Mesenchymal stem cell (in vitro differentiated cells and primary cell): ENCODE measurements at regions not wholly inside any gene's neighbourhood (a gene's known extent, or its start where the extent isn't known, plus 50 kb on each side); places are given as distances from the start of the nearest gene placed in this dataset.

Source experiments
- DNase-seq: peaks from one replicate; pipeline ENCODE4 v3.0.0-alpha.2; 2013
- H2AFZ ChIP-seq: one replicate; pipeline ENCODE4 v1.6.1; 2013; ENCODE audit warnings: low read depth, mild to moderate bottlenecking, control low read depth, inconsistent platforms, low read length, moderate library complexity
- H2AK5ac ChIP-seq: 2 replicates; pipeline ENCODE4 v1.6.1; 2013; ENCODE audit warnings: low read length, moderate library complexity, mild to moderate bottlenecking, inconsistent platforms; ENCODE audit not compliant: severe bottlenecking
- H2BK120ac ChIP-seq: one replicate; pipeline ENCODE4 v1.6.1; 2013; ENCODE audit warnings: low read depth, mild to moderate bottlenecking, inconsistent platforms, low read length, moderate library complexity
- H2BK12ac ChIP-seq, 2 experiments: one replicate each; pipeline ENCODE4 v1.6.1; 2013; ENCODE audit warnings: inconsistent platforms in 2 of 2, low read length in 2 of 2, mild to moderate bottlenecking in 2 of 2, moderate library complexity in 2 of 2, control low read depth in 1 of 2
- H2BK15ac ChIP-seq: one replicate; pipeline ENCODE4 v1.6.1; 2013; ENCODE audit warnings: mild to moderate bottlenecking, low read depth, inconsistent platforms; ENCODE audit not compliant: poor library complexity, severe bottlenecking
- H2BK5ac ChIP-seq: 2 replicates; pipeline ENCODE4 v1.6.1; 2013; ENCODE audit warnings: low read depth, mild to moderate bottlenecking, low read length, control low read depth, inconsistent platforms; ENCODE audit not compliant: poor library complexity, severe bottlenecking
- H3K14ac ChIP-seq, 2 experiments: one replicate each; pipeline ENCODE4 v1.6.1; 2013; ENCODE audit warnings: inconsistent platforms in 2 of 2, low read length in 2 of 2, control low read depth in 1 of 2, mild to moderate bottlenecking in 1 of 2, moderate library complexity in 1 of 2
- H3K18ac ChIP-seq, 2 experiments: one replicate each; pipeline ENCODE4 v1.6.1; 2013; ENCODE audit warnings: inconsistent platforms in 2 of 2, low read length in 2 of 2, control low read depth in 1 of 2, low read depth in 1 of 2, mild to moderate bottlenecking in 1 of 2
- H3K23ac ChIP-seq, 2 experiments: one replicate each; pipeline ENCODE4 v1.6.1; 2013; ENCODE audit warnings: inconsistent platforms in 2 of 2, low read length in 2 of 2, mild to moderate bottlenecking in 2 of 2, moderate library complexity in 2 of 2, control low read depth in 1 of 2
- H3K27ac ChIP-seq: 2 replicates; pipeline ENCODE4 v1.5.1; 2013; ENCODE audit warnings: mild to moderate bottlenecking, moderate library complexity, low read length, control low read depth, inconsistent platforms; ENCODE audit not compliant: poor library complexity, severe bottlenecking
- H3K27me3 ChIP-seq, 2 experiments: 2 replicates each; pipeline versions ENCODE4 v1.6.1 to v1.7.0; 2013; ENCODE audit warnings: low read length in 2 of 2, mild to moderate bottlenecking in 2 of 2, moderate library complexity in 2 of 2, control low read depth in 1 of 2, inconsistent platforms in 1 of 2; ENCODE audit not compliant: control insufficient read depth in 1 of 2, insufficient read depth in 1 of 2
- H3K36me3 ChIP-seq, 2 experiments: 2 replicates each; pipeline versions ENCODE4 v1.6.1 to v1.7.0; 2013; ENCODE audit warnings: low read length in 2 of 2, control low read depth in 1 of 2, inconsistent platforms in 1 of 2, low read depth in 1 of 2, mild to moderate bottlenecking in 1 of 2; ENCODE audit not compliant: insufficient read depth in 2 of 2, control insufficient read depth in 1 of 2
- H3K4ac ChIP-seq, 2 experiments: one replicate each; pipeline ENCODE4 v1.6.1; 2013; ENCODE audit warnings: inconsistent platforms in 2 of 2, low read length in 2 of 2, mild to moderate bottlenecking in 2 of 2, moderate library complexity in 2 of 2, control low read depth in 1 of 2, low read depth in 1 of 2
- H3K4me1 ChIP-seq: 2 replicates; pipeline ENCODE4 v1.6.1; 2013; ENCODE audit warnings: low read depth, low read length, control low read depth; ENCODE audit not compliant: control insufficient read depth, insufficient read depth
- H3K4me2 ChIP-seq: 2 replicates; pipeline ENCODE4 v1.6.1; 2013; ENCODE audit warnings: low read length, mild to moderate bottlenecking, inconsistent platforms; ENCODE audit not compliant: poor library complexity, severe bottlenecking
- H3K4me3 ChIP-seq, 2 experiments: 2 replicates each; pipeline versions ENCODE4 v1.5.1 to v1.7.0; 2013; ENCODE audit warnings: low read length in 2 of 2, mild to moderate bottlenecking in 2 of 2, control low read depth in 1 of 2, low read depth in 1 of 2; ENCODE audit not compliant: insufficient read depth in 1 of 2
- H3K79me1 ChIP-seq: replicated peaks from 2 replicates; pipeline ENCODE4 v1.6.1; 2013; ENCODE audit warnings: mild to moderate bottlenecking, control low read depth, low read length, inconsistent platforms; ENCODE audit not compliant: poor library complexity, severe bottlenecking
- H3K9ac ChIP-seq: 2 replicates; pipeline ENCODE4 v1.7.0; 2013; ENCODE audit warnings: mild to moderate bottlenecking, low read length, moderate library complexity
- H3K9me3 ChIP-seq: 2 replicates; pipeline ENCODE4 v1.7.0; 2013; ENCODE audit warnings: mild to moderate bottlenecking, low read length; ENCODE audit not compliant: control insufficient read depth
- H4K8ac ChIP-seq: one replicate; pipeline ENCODE4 v1.6.1; 2013; ENCODE audit warnings: inconsistent platforms, mild to moderate bottlenecking, low read length, moderate library complexity
- H4K91ac ChIP-seq: one replicate; pipeline ENCODE4 v1.6.1; 2013; ENCODE audit warnings: mild to moderate bottlenecking, low read length, inconsistent platforms
- WGBS: methylation state at CpG from one replicate; pipeline ENCODE4 v1.1.7; 2013; ENCODE audit warnings: mixed read lengths; 5-methylcytosine and 5-hydroxymethylcytosine counted together

GRCh38 chr11:95487938-95488337 is 256.9 kb upstream of the SESN3 start:
- H3K9me3 ChIP-seq: no peaks in the 10 kb centered on the region
- no peak overlapping the region for H2BK120ac ChIP-seq
- no peak overlapping the region for H4K91ac ChIP-seq
- no peak overlapping the region for H3K4me2 ChIP-seq
- H3K4ac ChIP-seq: no peak overlapping the region
- H3K23ac ChIP-seq: no peak overlapping the region
- no peak overlapping the region for H3K4me3 ChIP-seq
- H3K27ac ChIP-seq: no peak overlapping the region
- no peak overlapping the region for H2BK5ac ChIP-seq
- H3K27me3 ChIP-seq: no peaks in the 10 kb centered on the region
- no peaks in the 10 kb centered on the region for H3K79me1 ChIP-seq
- WGBS: 20% methylated on average over 5 of the region's 5 CpGs
- H2BK12ac ChIP-seq: no peak overlapping the region
- no peak overlapping the region for H2AK5ac ChIP-seq
- no peak overlapping the region for H3K9ac ChIP-seq
- H2BK15ac ChIP-seq: no peak overlapping the region
- no peaks in the 10 kb centered on the region for H3K4me1 ChIP-seq
- H3K14ac ChIP-seq: no peak overlapping the region
- no peak for DNase-seq
- no peaks in the 10 kb centered on the region for H3K36me3 ChIP-seq
- no peak overlapping the region for H2AFZ ChIP-seq
- H3K18ac ChIP-seq: peak overlapping the region in 1 of 2 experiments; percentile 2
- H4K8ac ChIP-seq: no peak overlapping the region

DNA sequence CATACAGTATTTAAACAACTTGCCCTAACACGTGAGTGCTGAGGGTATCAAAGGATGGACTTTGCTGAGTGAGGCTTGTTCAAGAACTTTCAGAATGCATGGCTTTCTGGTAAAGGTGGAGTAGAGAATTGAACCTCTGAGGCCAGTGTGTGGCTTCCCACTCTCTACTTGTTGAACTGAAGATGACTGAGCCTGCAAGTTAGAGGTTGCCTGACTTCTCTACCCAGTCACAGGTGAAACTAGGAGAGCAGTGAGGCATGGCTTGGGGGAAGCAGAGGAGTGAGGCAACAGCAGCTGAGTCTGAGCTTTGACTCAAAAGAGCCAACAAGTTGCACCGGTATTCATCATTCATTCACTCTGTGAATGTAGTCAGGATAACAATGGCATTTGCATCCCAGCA is 256.4 kb upstream of the SESN3 start:
- Histone ChIP-seq H3K27ac (no peak overlapping the region), H3K79me1 (no peaks in the 10 kb centered on the region), H3K9ac (no peak overlapping the region), H3K4me2 (no peak overlapping the region), H3K4me3 (no peak overlapping the region), H3K4me1 (no peaks in the 10 kb centered on the region), H3K9me3 (no peaks in the 10 kb centered on the region), H3K4ac (no peak overlapping the region), H2BK5ac (no peak overlapping the region), H3K14ac (no peak overlapping the region), H4K91ac (no peak overlapping the region), H2AFZ (no peak overlapping the region), H3K27me3 (no peaks in the 10 kb centered on the region), H3K23ac (no peak overlapping the region), H4K8ac (no peak overlapping the region), H2AK5ac (no peak overlapping the region), H3K36me3 (no peaks in the 10 kb centered on the region), H2BK12ac (no peak overlapping the region), H2BK15ac (no peak overlapping the region), H2BK120ac (no peak overlapping the region), H3K18ac (no peak overlapping the region)
- DNase-seq: no peak
- WGBS: 50% methylated on average over 2 of the region's 2 CpGs

- Histone ChIP-seq H2AK5ac (no peak overlapping the region), H2BK120ac (no peak overlapping the region), H3K36me3 (no peaks in the 10 kb centered on the region), H2BK5ac (no peak overlapping the region), H3K4ac (no peak overlapping the region), H3K27me3 (no peaks in the 10 kb centered on the region), H4K8ac (no peak overlapping the region), H2BK15ac (no peak overlapping the region), H3K14ac (no peak overlapping the region), H3K9me3 (no peaks in the 10 kb centered on the region), H3K4me1 (no peaks in the 10 kb centered on the region), H3K4me2 (no peak overlapping the region), H3K4me3 (no peak overlapping the region), H3K18ac (no peak overlapping the region), H3K79me1 (no peaks in the 10 kb centered on the region), H3K9ac (no peak overlapping the region), H3K23ac (no peak overlapping the region), H3K27ac (no peak overlapping the region), H2AFZ (no peak overlapping the region), H2BK12ac (no peak overlapping the region), H4K91ac (no peak overlapping the region)
- no peak for DNase-seq
- 93% methylated on average over 7 of the region's 9 CpGs for WGBS
These were observed 256.0 kb upstream of the SESN3 start for GRCh38 chr11:95486979-95487378.

DNA sequence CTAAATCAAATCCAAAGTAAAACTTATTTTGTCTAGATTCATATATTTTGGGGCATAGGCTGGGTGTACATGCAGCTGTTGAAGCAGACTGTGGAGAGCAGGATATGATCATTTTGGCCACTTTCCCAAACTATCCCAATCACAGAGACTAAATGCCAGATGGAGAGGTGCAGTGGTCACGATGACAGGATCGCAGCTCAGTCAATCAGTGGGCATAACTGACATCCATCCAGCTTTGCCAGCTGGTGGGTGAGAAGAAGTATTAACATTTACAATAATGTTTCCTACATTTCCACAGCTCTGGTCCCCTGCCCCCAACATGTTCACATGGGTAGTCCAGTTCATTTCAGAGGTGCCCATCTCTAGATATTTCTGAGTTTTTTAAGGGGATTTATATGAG is 255.5 kb upstream of the SESN3 start:
- Histone ChIP-seq H3K4me2 (no peak overlapping the region), H3K4ac (no peak overlapping the region), H3K36me3 (no peaks in the 10 kb centered on the region), H2BK5ac (no peak overlapping the region), H4K8ac (no peak overlapping the region), H3K4me1 (no peaks in the 10 kb centered on the region), H4K91ac (no peak overlapping the region), H2AK5ac (no peak overlapping the region), H3K14ac (no peak overlapping the region), H3K4me3 (no peak overlapping the region), H3K9ac (no peak overlapping the region), H2AFZ (no peak overlapping the region), H3K18ac (no peak overlapping the region), H2BK12ac (no peak overlapping the region), H2BK120ac (no peak overlapping the region), H3K27me3 (no peaks in the 10 kb centered on the region), H3K79me1 (no peaks in the 10 kb centered on the region), H3K27ac (no peak overlapping the region), H2BK15ac (no peak overlapping the region), H3K9me3 (no peaks in the 10 kb centered on the region), H3K23ac (no peak overlapping the region)
- DNase-seq: no peak
- WGBS: 93% methylated on average over 2 of the region's 2 CpGs
